NCI-H187 (cell line): ENCODE measurements at regions not wholly inside any gene's neighbourhood (a gene's known extent, or its start where the extent isn't known, plus 50 kb on each side); places are given as distances from the start of the nearest gene placed in this dataset.

Experiments used
- DNase-seq, 2 experiments: peaks; one replicate each; lab custom pipeline; 2025; lab: John Stamatoyannopoulos, UW

- DNase-seq = no peak
Measured at GRCh38 chr13:33626407-33626806, 191.5 kb upstream of the RFC3 start.

- no peak for DNase-seq
Measured at GRCh38 chr13:33628662-33629061, 189.3 kb upstream of the RFC3 start.

GRCh38 chr13:33629605-33630360, 188.2 kb upstream of the RFC3 start:
- DNase-seq = no peak

- DNase-seq = no peak
Measured at GRCh38 chr13:33633701-33634545, 184.0 kb upstream of the RFC3 start.

- DNase-seq = no peak
Measured at GRCh38 chr13:33634546-33634982, 183.4 kb upstream of the RFC3 start.

GRCh38 chr13:33636243-33636642, 181.7 kb upstream of the RFC3 start:
- no peak for DNase-seq

GRCh38 chr13:33636955-33637670, 180.8 kb upstream of the RFC3 start:
- DNase-seq = no peak

- no peak for DNase-seq
Measured at GRCh38 chr13:33637978-33638743, 179.8 kb upstream of the RFC3 start.

- DNase-seq = no peak
Measured at GRCh38 chr13:33639158-33639557, 178.8 kb upstream of the RFC3 start.

- no peak for DNase-seq
Measured at GRCh38 chr13:33639626-33640080, 178.3 kb upstream of the RFC3 start.

GRCh38 chr13:33640832-33641231, 177.1 kb upstream of the RFC3 start:
- DNase-seq = no peak

- DNase-seq = no peak
Measured at GRCh38 chr13:33642374-33643065, 175.4 kb upstream of the RFC3 start.

GRCh38 chr13:33644581-33645543, 173.1 kb upstream of the RFC3 start:
- peak in 1 of 2 experiments; percentile 12 for DNase-seq

- no peak for DNase-seq
Measured at GRCh38 chr13:33645591-33646554, 172.1 kb upstream of the RFC3 start.

- DNase-seq = no peak
Measured at GRCh38 chr13:33649212-33649878, 168.6 kb upstream of the RFC3 start.

GRCh38 chr13:33651766-33652165, 166.2 kb upstream of the RFC3 start:
- no peak for DNase-seq

GRCh38 chr13:33657274-33657673, 160.7 kb upstream of the RFC3 start:
- DNase-seq = no peak

- no peak for DNase-seq
Measured at GRCh38 chr13:33659466-33659865, 158.5 kb upstream of the RFC3 start.
